K562 (cell line): ENCODE measurements at regions not wholly inside any gene's neighbourhood (a gene's known extent, or its start where the extent isn't known, plus 50 kb on each side); places are given as distances from the start of the nearest gene placed in this dataset.

Experiments
- ATAC-seq: fragments of 200-7000 bp; cut with Tn5 transposase; 3 replicates; pipeline ENCODE4 v1.9.1; 2020; ENCODE audit warnings: moderate library complexity
- BruUV-seq: library from RNA; stranded (reverse); fragments of 400-500 nt; replicated peaks from 2 replicates; lab custom pipeline; 2021; lab: Mats Ljungman, UMichigan
- CTCF ChIA-PET: fragments of 300-600 bp; formaldehyde crosslinking; extraction: SDS; loops from one replicate; lab custom pipeline; 2021; ENCODE audit warnings: low intra/inter-chr PET ratio; lab: Yijun Ruan, JAX
- POLR2A ChIA-PET: fragments of 300-600, 350-650 bp; sonication (Branson Sonifier 250); formaldehyde crosslinking; extraction: SDS; loops from one replicate; lab custom pipeline; 2021; ENCODE audit warnings: antibody characterized with exemption, inconsistent platforms; lab: Yijun Ruan, JAX
- DNase-seq, 4 experiments: peaks; one replicate each; pipeline versions ENCODE4 v3.0.0 to v3.0.0-alpha.2; 2011 to 2018; ENCODE audit warnings: low spot score in 3 of 4, mixed read lengths in 3 of 4; ENCODE audit errors: extremely low read depth in 1 of 4
- FAIRE-seq: peaks from 2 replicates; lab custom pipeline; 2011; peaks lifted over from hg19 to GRCh38; lab: Jason Lieb, UNC
- H2AFZ ChIP-seq: 2 replicates; pipeline ENCODE4 v1.6.0; 2011; ENCODE audit warnings: low read depth, low read length, control low read depth, inconsistent platforms
- H3K27ac ChIP-seq: fragments of 200-600 bp; 3 replicates; pipeline ENCODE4 v1.8.0; 2011; ENCODE audit warnings: low read depth, mild to moderate bottlenecking, control low read depth, inconsistent platforms, low read length, moderate library complexity, mixed read lengths; ENCODE audit errors: extremely low read depth
- H3K27me3 ChIP-seq, 2 experiments: fragments of 300-600 bp in 1 of 2; 2 replicates in 1 of 2; 3 replicates in 1 of 2; pipeline versions ENCODE4 v1.6.0 to v1.8.0; 2011; ENCODE audit warnings: inconsistent platforms in 2 of 2, low read length in 2 of 2, mild to moderate bottlenecking in 1 of 2, mixed read lengths in 1 of 2, moderate library complexity in 1 of 2; ENCODE audit not compliant: control insufficient read depth in 2 of 2, insufficient read depth in 2 of 2
- H3K36me3 ChIP-seq: fragments of 300-600 bp; 3 replicates; pipeline ENCODE4 v1.8.0; 2011; ENCODE audit warnings: mild to moderate bottlenecking, low read length, inconsistent platforms; ENCODE audit not compliant: control insufficient read depth, insufficient read depth
- H3K4me1 ChIP-seq, 2 experiments: fragments of 200-600 bp in 1 of 2; replicated peaks in 1 of 2; 2 replicates in 1 of 2; 3 replicates in 1 of 2; pipeline versions ENCODE4 v1.5.1 to v1.8.0; 2011; ENCODE audit warnings: inconsistent platforms in 2 of 2, low read length in 2 of 2, mild to moderate bottlenecking in 1 of 2, mixed read lengths in 1 of 2, moderate library complexity in 1 of 2; ENCODE audit not compliant: control insufficient read depth in 2 of 2, insufficient read depth in 2 of 2
- H3K4me2 ChIP-seq: 2 replicates; pipeline ENCODE4 v1.6.1; 2011; ENCODE audit warnings: low read length, control low read depth, inconsistent platforms, mixed read lengths; ENCODE audit not compliant: insufficient read depth
- H3K4me3 ChIP-seq: fragments of 200-600 bp; sonication (generic), shearing (Covaris generic); 2 replicates; pipeline ENCODE4 v1.5.1; 2016; ENCODE audit warnings: control low read depth, inconsistent platforms
- H3K79me2 ChIP-seq: fragments of 200-600 bp; 3 replicates; pipeline ENCODE4 v1.8.0; 2011; ENCODE audit warnings: low read length, inconsistent platforms; ENCODE audit not compliant: control insufficient read depth, insufficient read depth
- H3K9ac ChIP-seq, 2 experiments: 2 replicates each; pipeline versions ENCODE4 v1.6.0 to v1.6.1; 2011; ENCODE audit warnings: low read depth in 2 of 2, low read length in 2 of 2, control low read depth in 1 of 2, inconsistent platforms in 1 of 2, mild to moderate bottlenecking in 1 of 2, mixed read lengths in 1 of 2; ENCODE audit not compliant: insufficient read depth in 1 of 2
- H3K9me1 ChIP-seq: one replicate; pipeline ENCODE4 v1.6.0; 2011; ENCODE audit warnings: inconsistent platforms, mild to moderate bottlenecking, low read length, moderate library complexity; ENCODE audit not compliant: control insufficient read depth, insufficient read depth
- H3K9me3 ChIP-seq: replicated peaks from 2 replicates; pipeline ENCODE4 v1.5.1; 2011; ENCODE audit warnings: low read depth, low read length, inconsistent platforms; ENCODE audit not compliant: control insufficient read depth, insufficient read depth
- H4K20me1 ChIP-seq: replicated peaks from 2 replicates; pipeline ENCODE4 v1.6.1; 2011; ENCODE audit warnings: low read length, inconsistent platforms, mixed read lengths; ENCODE audit not compliant: control insufficient read depth, insufficient read depth
- CBX8 ChIP-seq: fragments of 200-600 bp; sonication (generic); IDR thresholded peaks from 2 replicates; pipeline ENCODE4 v1.6.1; 2012; ENCODE audit warnings: borderline replicate concordance, mixed run types, low read depth, mild to moderate bottlenecking, moderate library complexity, mixed read lengths, low read length, control low read depth, inconsistent platforms; ENCODE audit not compliant: poor library complexity, severe bottlenecking; ENCODE audit errors: extremely low read depth
- HDAC2 ChIP-seq: fragments of 450-650 bp; IDR thresholded peaks from 2 replicates; pipeline ENCODE4 v1.6.1; 2016; ENCODE audit warnings: mild to moderate bottlenecking
- HNRNPUL1 ChIP-seq: fragments of 200-400 bp; formaldehyde crosslinking; IDR thresholded peaks from 2 replicates; pipeline ENCODE4 v1.6.1; 2017; ENCODE audit warnings: low read length
- MCM5 ChIP-seq: fragments of 450-650 bp; IDR thresholded peaks from 2 replicates; pipeline ENCODE4 v1.6.1; 2016; ENCODE audit warnings: low read depth
- NFXL1 ChIP-seq: fragments of 450-650 bp; formaldehyde crosslinking; IDR thresholded peaks from 2 replicates; pipeline ENCODE4 v1.4.0; 2021; ENCODE audit warnings: mild to moderate bottlenecking
- NONO ChIP-seq, 2 experiments: fragments of 200-400 bp in 1 of 2; fragments of 450-650 bp in 1 of 2; formaldehyde crosslinking in 1 of 2; IDR thresholded peaks; 2 replicates each; pipeline ENCODE4 v1.6.1; 2017; ENCODE audit warnings: low read depth in 2 of 2, mild to moderate bottlenecking in 2 of 2, moderate library complexity in 2 of 2, low read length in 1 of 2
- NR2C2 ChIP-seq, 2 experiments: fragments of 200-800 bp in 1 of 2; sonication (Bioruptor generic) in 1 of 2; sonication (generic) in 1 of 2; formaldehyde crosslinking in 1 of 2; IDR thresholded peaks; 2 replicates each; pipeline versions ENCODE4 v1.6.1 to v1.8.0; 2016 to 2022; ENCODE audit warnings: mild to moderate bottlenecking in 1 of 2, missing compliant biosample characterization in 1 of 2, missing genetic modification characterization in 1 of 2, missing genetic modification reagents in 1 of 2
- PHB2 ChIP-seq: fragments of 450-650 bp; IDR thresholded peaks from 2 replicates; pipeline ENCODE4 v1.6.1; 2017; ENCODE audit warnings: low read depth
- SAFB2 ChIP-seq: fragments of 200-400 bp; formaldehyde crosslinking; IDR thresholded peaks from 2 replicates; pipeline ENCODE4 v1.6.1; 2018; ENCODE audit warnings: borderline replicate concordance, low read length, low read depth, moderate library complexity; ENCODE audit not compliant: severe bottlenecking
- SUPT5H ChIP-seq: fragments of 450-650 bp; IDR thresholded peaks from 2 replicates; pipeline ENCODE4 v1.6.1; 2016
- WHSC1 ChIP-seq: IDR thresholded peaks from one replicate; pipeline ENCODE4 v1.6.1; 2012; ENCODE audit warnings: low read length, control low read depth, inconsistent platforms
- XRCC5 ChIP-seq: fragments of 200-400 bp; formaldehyde crosslinking; IDR thresholded peaks from 2 replicates; pipeline ENCODE4 v1.6.1; 2017; ENCODE audit warnings: low read depth, mild to moderate bottlenecking, low read length
- ZNF584 ChIP-seq: fragments of 200-800 bp; sonication (Bioruptor generic); IDR thresholded peaks from 2 replicates; pipeline ENCODE4 v1.6.1; 2016; ENCODE audit warnings: low read depth, mild to moderate bottlenecking, missing genetic modification characterization, missing compliant biosample characterization
- WGBS: fragments of 100-300 bp; shearing (Covaris generic); methylation state at CpG from one replicate; pipeline ENCODE4 v1.1.6; 2016; ENCODE audit warnings: low coverage, mixed read lengths; ENCODE audit not compliant: insufficient coverage; ENCODE audit errors: missing lambda C conversion rate; 5-methylcytosine and 5-hydroxymethylcytosine counted together
- in situ Hi-C: fragments of 300-500 bp; cut with MboI; formaldehyde crosslinking; loops from 4 replicates; pipeline ENCODE4 v1.15.0; 2018; ENCODE audit warnings: inconsistent platforms, mixed read lengths
- intact Hi-C: fragments of 100-400 bp; cut with micrococcal nuclease; formaldehyde crosslinking; loops from 2 replicates; pipeline ENCODE4 v1.14.2; 2022
- TF ChIP-seq, protein P1 (sequence below): fragments of 450-650 bp; IDR thresholded peaks from 2 replicates; pipeline ENCODE4 v1.6.1; 2018; ENCODE audit warnings: mild to moderate bottlenecking, low read depth; ENCODE audit not compliant: partially characterized antibody
- TF ChIP-seq, protein P2 (sequence below): fragments of 250-450 bp; sonication (Bioruptor Pico); IDR thresholded peaks from 2 replicates; pipeline ENCODE4 v1.4.0; 2020

DNA sequence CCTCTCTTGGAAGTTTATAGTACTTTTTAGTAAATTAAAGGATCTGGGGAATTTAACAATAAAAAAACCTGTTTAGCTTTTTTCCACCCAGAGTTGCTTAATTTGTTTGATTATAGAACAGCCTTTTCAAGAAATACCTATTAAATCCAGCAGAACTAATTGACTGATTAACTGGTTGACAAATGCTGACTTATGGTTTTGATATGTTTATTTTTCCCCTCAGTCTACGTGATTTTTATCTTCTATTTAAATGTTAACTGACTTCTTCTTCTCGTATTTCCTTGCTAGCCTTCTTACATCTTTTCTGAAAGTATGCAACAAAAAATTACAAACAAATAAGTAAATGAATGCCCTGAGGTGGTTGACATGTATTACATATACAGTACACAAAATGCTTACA is 302.9 kb upstream of the SPAG17 start (continued):
- TF ChIP-seq PHB2 (no peak), ZNF584 (no peak), MCM5 (no peak), NONO (IDR thresholded peaks at IDR 0.05; ENCODE audit: low read depth in 2 of 2, low read length in 1 of 2) (no peak)

DNA sequence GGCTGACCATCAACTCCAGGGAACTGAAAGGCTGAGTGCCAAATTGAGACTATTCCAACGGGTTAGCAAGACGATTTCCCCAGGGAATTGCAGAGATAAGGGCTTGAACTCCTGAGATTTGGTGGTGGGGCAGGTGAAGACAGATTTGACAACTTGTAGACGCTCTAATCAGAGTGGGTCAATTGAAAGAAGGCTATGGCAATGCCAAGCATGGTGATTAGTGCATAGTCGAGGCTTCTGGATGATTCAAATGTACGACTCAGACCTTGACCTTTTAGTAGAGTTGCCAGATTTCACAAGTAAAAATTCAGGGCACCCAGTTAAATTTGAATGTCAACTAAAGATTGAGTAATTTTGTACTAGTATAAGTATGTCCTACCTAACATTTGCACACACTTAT is 302.1 kb upstream of the SPAG17 start:
- 1% methylated on average over 5 of the region's 5 CpGs for WGBS
- CTCF ChIA-PET, result no interaction called here
- Histone ChIP-seq H2AFZ (no peak overlapping the region), H3K4me3 (no peak overlapping the region), H3K27me3 (no peaks in the 10 kb centered on the region), H3K36me3 (no peaks in the 10 kb centered on the region), H3K9me3 (no peaks in the 10 kb centered on the region; the same call in 1 of the 2 replicates), H4K20me1 (no peaks in the 10 kb centered on the region), H3K27ac (no peak overlapping the region), H3K9me1 (no peaks in the 10 kb centered on the region), H3K4me1 (no peaks in the 10 kb centered on the region), H3K4me2 (no peak overlapping the region), H3K79me2 (no peaks in the 10 kb centered on the region), H3K9ac (no peak overlapping the region)
- no TSS peak for BruUV-seq
- in situ Hi-C loops, result no loop called here
- ATAC-seq (no peak), DNase-seq (no peak), FAIRE-seq (no peak)
- POLR2A ChIA-PET, result no interaction called here
- intact Hi-C loops, result no loop called here
- TF ChIP-seq CBX8 (no peak), SUPT5H (no peak), SAFB2 (no peak), HDAC2 (no peak), HNRNPUL1 (no peak), WHSC1 (no peak), NR2C2 (CRISPR knock-in tag; IDR thresholded peaks at IDR 0.05) (no peak), NR2C2 (tag; IDR thresholded peaks at IDR 0.05) (no peak), XRCC5 (no peak), NFXL1 (CRISPR knock-in tag) (no peak), ZNF584 (no peak)
- TF ChIP-seq, protein P1, sequence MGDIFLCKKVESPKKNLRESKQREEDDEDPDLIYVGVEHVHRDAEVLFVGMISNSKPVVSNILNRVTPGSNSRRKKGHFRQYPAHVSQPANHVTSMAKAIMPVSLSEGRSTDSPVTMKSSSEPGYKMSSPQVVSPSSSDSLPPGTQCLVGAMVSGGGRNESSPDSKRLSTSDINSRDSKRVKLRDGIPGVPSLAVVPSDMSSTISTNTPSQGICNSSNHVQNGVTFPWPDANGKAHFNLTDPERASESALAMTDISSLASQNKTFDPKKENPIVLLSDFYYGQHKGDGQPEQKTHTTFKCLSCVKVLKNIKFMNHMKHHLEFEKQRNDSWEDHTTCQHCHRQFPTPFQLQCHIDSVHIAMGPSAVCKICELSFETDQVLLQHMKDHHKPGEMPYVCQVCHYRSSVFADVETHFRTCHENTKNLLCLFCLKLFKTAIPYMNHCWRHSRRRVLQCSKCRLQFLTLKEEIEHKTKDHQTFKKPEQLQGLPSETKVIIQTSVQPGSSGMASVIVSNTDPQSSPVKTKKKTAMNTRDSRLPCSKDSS, result no peak
- TF ChIP-seq, protein P2, sequence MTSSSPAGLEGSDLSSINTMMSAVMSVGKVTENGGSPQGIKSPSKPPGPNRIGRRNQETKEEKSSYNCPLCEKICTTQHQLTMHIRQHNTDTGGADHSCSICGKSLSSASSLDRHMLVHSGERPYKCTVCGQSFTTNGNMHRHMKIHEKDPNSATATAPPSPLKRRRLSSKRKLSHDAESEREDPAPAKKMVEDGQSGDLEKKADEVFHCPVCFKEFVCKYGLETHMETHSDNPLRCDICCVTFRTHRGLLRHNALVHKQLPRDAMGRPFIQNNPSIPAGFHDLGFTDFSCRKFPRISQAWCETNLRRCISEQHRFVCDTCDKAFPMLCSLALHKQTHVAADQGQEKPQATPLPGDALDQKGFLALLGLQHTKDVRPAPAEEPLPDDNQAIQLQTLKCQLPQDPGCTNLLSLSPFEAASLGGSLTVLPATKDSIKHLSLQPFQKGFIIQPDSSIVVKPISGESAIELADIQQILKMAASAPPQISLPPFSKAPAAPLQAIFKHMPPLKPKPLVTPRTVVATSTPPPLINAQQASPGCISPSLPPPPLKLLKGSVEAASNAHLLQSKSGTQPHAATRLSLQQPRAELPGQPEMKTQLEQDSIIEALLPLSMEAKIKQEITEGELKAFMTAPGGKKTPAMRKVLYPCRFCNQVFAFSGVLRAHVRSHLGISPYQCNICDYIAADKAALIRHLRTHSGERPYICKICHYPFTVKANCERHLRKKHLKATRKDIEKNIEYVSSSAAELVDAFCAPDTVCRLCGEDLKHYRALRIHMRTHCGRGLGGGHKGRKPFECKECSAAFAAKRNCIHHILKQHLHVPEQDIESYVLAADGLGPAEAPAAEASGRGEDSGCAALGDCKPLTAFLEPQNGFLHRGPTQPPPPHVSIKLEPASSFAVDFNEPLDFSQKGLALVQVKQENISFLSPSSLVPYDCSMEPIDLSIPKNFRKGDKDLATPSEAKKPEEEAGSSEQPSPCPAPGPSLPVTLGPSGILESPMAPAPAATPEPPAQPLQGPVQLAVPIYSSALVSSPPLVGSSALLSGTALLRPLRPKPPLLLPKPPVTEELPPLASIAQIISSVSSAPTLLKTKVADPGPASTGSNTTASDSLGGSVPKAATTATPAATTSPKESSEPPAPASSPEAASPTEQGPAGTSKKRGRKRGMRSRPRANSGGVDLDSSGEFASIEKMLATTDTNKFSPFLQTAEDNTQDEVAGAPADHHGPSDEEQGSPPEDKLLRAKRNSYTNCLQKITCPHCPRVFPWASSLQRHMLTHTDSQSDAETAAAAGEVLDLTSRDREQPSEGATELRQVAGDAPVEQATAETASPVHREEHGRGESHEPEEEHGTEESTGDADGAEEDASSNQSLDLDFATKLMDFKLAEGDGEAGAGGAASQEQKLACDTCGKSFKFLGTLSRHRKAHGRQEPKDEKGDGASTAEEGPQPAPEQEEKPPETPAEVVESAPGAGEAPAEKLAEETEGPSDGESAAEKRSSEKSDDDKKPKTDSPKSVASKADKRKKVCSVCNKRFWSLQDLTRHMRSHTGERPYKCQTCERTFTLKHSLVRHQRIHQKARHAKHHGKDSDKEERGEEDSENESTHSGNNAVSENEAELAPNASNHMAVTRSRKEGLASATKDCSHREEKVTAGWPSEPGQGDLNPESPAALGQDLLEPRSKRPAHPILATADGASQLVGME (CRISPR knock-in tag), result no peak
